Urinary bladder (tissue), 3 donors: ENCODE measurements at regions not wholly inside any gene's neighbourhood (a gene's known extent, or its start where the extent isn't known, plus 50 kb on each side); places are given as distances from the start of the nearest gene placed in this dataset.
A peak's percentile ranks its signal among the peaks of the same experiment; 100 is the strongest.

Experiments used
- DNase-seq: peaks from one replicate; pipeline ENCODE4 v3.0.0-alpha.2; 2015; ENCODE audit errors: extremely low spot score
- H3K27ac ChIP-seq: one replicate; pipeline ENCODE4 v1.5.1; 2013; ENCODE audit warnings: low read depth, mild to moderate bottlenecking, moderate library complexity
- H3K36me3 ChIP-seq: one replicate; pipeline ENCODE4 v1.6.1; 2013; ENCODE audit warnings: mild to moderate bottlenecking, moderate library complexity; ENCODE audit not compliant: insufficient read depth
- H3K4me1 ChIP-seq: one replicate; pipeline ENCODE4 v1.6.1; 2013; ENCODE audit warnings: mild to moderate bottlenecking, moderate library complexity; ENCODE audit not compliant: insufficient read depth
- H3K4me3 ChIP-seq: one replicate; pipeline ENCODE4 v1.5.1; 2013; ENCODE audit warnings: low read depth, low read length
- WGBS: extraction: QIAGEN DNeasy Blood & Tissue Kit; methylation state at CpG from one replicate; pipeline ENCODE4 v1.1.7; 2013; 5-methylcytosine and 5-hydroxymethylcytosine counted together
- donor health status: healthy with polysubstance abuse.
- donor health status: healthy.

DNA sequence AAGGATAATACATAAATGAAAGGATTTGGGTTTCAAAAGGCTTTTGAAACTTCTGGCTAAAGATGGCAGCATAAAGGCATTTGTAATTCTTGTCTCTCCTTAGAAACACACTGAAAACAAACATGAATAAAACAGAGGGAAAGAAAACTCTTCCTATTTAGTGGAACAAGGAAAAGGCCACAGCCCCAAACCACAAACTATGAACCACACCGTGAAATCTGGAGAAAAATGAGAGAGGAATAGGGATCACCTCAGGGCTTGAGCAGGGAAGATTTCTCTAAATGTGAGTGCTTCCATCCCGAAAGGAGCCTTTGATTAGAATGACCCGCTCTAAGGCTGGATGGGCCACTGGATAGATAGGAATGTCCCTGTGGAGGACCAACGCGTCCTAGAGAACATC, 119.6 kb downstream of the SEC61B start:
- no peak overlapping the region for H3K4me3 ChIP-seq
- no peaks in the 10 kb centered on the region for H3K4me1 ChIP-seq
- DNase-seq: no peak
- H3K27ac ChIP-seq: no peak overlapping the region
- 91% methylated on average over 5 of the region's 5 CpGs for WGBS
- H3K36me3 ChIP-seq: no peaks in the 10 kb centered on the region

DNA sequence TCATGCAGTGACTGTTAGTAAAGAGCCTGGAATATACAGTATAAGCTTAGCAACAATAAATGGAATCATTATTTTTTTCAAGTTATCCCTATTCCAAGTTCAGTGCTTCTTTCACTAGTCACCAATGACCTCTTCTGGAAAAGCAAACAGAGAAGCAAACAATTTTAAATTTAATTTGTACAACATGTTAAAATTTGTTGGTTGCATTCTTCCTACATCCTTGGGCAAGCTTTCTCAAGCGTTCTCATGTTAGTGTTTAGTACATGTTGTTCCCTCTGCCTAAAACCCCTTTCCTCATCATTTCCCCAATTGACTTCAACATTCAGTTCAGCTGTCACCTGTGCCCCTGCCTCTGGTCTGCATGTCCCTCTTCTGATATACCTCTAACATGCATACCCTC, 123.4 kb downstream of the SEC61B start:
- DNase-seq: no peak
- H3K27ac ChIP-seq: no peak overlapping the region
- 77% methylated on average over 1 of the region's 1 CpG for WGBS
- H3K4me3 ChIP-seq: no peak overlapping the region
- H3K36me3 ChIP-seq: no peaks in the 10 kb centered on the region
- no peaks in the 10 kb centered on the region for H3K4me1 ChIP-seq

- Histone ChIP-seq H3K4me1 (no peaks in the 10 kb centered on the region), H3K27ac (no peak overlapping the region), H3K36me3 (no peaks in the 10 kb centered on the region), H3K4me3 (no peak overlapping the region)
- DNase-seq: no peak
These were observed 123.9 kb downstream of the SEC61B start for GRCh38 chr9:99345942-99346341.

GRCh38 chr9:99347568-99347967, 125.5 kb downstream of the SEC61B start:
- H3K36me3 ChIP-seq: no peaks in the 10 kb centered on the region
- H3K27ac ChIP-seq: no peak overlapping the region
- no peak for DNase-seq
- WGBS: 50% methylated on average over 4 of the region's 4 CpGs
- H3K4me3 ChIP-seq: no peak overlapping the region
- H3K4me1 ChIP-seq: no peaks in the 10 kb centered on the region

DNA sequence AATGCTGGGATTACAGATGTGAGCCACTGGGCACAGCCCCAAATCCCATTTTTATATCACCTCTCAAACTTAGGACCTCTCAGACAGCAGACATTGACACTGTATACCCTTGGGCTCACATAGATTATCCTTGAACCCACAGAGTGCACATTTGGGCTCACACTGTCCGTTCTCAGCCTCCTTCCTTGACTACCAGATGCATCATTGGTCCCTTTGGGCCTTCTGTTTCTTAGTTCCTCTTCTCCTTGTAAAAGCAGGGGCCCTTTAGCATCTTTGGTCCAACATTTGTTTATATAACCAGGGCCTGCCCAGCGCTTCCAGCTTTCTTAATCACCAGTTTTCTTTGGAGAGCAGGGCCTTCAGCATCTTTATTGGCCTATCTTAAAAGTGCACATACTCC, 126.2 kb downstream of the SEC61B start:
- H3K27ac ChIP-seq: no peak overlapping the region
- no peak overlapping the region for H3K4me3 ChIP-seq
- DNase-seq: no peak
- no peaks in the 10 kb centered on the region for H3K4me1 ChIP-seq
- no peaks in the 10 kb centered on the region for H3K36me3 ChIP-seq
- 75% methylated on average over 2 of the region's 2 CpGs for WGBS

- no peaks in the 10 kb centered on the region for H3K36me3 ChIP-seq
- no peak for DNase-seq
- H3K4me3 ChIP-seq: no peak overlapping the region
- H3K27ac ChIP-seq: no peak overlapping the region
- H3K4me1 ChIP-seq: no peaks in the 10 kb centered on the region
- WGBS: 86% methylated on average over 2 of the region's 2 CpGs
These were observed 127.8 kb downstream of the SEC61B start for GRCh38 chr9:99349870-99350269.

GRCh38 chr9:99350461-99350860, 128.4 kb downstream of the SEC61B start:
- H3K4me1 ChIP-seq: no peaks in the 10 kb centered on the region
- no peak overlapping the region for H3K4me3 ChIP-seq
- H3K27ac ChIP-seq: no peak overlapping the region
- WGBS: 63% methylated on average over 1 of the region's 1 CpG
- no peaks in the 10 kb centered on the region for H3K36me3 ChIP-seq
- DNase-seq: no peak

- WGBS: 94% methylated on average over 7 of the region's 7 CpGs
- Histone ChIP-seq H3K4me3 (no peak overlapping the region), H3K27ac (no peak overlapping the region), H3K36me3 (no peaks in the 10 kb centered on the region), H3K4me1 (no peaks in the 10 kb centered on the region)
- no peak for DNase-seq
These were observed 129.6 kb downstream of the SEC61B start for GRCh38 chr9:99351647-99352046.

DNA sequence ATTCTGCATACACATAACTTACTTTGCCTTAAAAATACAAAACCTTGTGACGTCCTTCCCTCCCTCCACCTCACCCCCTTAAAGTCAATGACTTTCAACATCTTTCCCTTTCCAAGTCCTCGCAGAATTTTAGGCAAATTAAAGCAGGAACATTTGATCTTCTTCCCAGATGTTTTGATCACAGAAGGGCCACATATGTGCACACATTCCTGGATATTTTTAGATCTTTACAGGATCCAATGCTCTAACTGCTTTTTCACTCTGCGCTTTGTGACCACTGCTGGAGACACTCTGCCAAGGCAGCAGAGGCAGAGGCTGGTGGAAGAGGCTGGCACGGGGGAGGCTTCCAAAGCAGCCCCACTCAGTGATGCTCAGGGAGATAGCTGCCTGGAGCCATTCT, 130.7 kb downstream of the SEC61B start:
- H3K4me3 ChIP-seq: no peak overlapping the region
- DNase-seq: no peak
- no peaks in the 10 kb centered on the region for H3K36me3 ChIP-seq
- H3K4me1 ChIP-seq: no peaks in the 10 kb centered on the region
- H3K27ac ChIP-seq: peak overlapping the region; percentile 24
- WGBS: 41% methylated on average over 4 of the region's 4 CpGs

DNA sequence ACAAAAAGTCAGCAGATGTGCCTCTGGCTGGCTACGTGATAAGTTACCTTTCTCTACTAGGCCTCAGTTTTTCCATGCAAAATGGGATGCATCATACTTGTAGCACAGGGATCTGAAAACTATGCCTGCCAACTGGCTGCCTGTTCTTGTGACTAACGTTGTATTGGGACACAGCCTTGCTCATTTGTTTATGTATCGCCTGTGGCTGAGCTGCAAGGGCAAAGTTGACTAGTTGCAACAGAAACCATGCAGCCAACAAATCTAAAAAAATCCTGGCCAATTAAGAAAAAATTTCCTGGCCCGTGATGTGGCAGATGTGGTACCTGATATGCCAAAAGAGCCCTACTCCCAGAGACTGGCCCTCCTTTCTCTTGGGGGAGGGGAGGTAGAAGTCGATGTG, 131.3 kb downstream of the SEC61B start:
- DNase-seq: no peak
- no peaks in the 10 kb centered on the region for H3K36me3 ChIP-seq
- 67% methylated on average over 5 of the region's 5 CpGs for WGBS
- H3K27ac ChIP-seq: no peak overlapping the region
- no peak overlapping the region for H3K4me3 ChIP-seq
- H3K4me1 ChIP-seq: no peaks in the 10 kb centered on the region

GRCh38 chr9:99354104-99354503, 132.0 kb downstream of the SEC61B start:
- no peak overlapping the region for H3K27ac ChIP-seq
- no peak for DNase-seq
- H3K4me1 ChIP-seq: no peaks in the 10 kb centered on the region
- H3K36me3 ChIP-seq: no peaks in the 10 kb centered on the region
- no peak overlapping the region for H3K4me3 ChIP-seq
- 90% methylated on average over 1 of the region's 1 CpG for WGBS

GRCh38 chr9:99356512-99356971, 134.5 kb downstream of the SEC61B start:
- H3K27ac ChIP-seq: no peak overlapping the region

DNA sequence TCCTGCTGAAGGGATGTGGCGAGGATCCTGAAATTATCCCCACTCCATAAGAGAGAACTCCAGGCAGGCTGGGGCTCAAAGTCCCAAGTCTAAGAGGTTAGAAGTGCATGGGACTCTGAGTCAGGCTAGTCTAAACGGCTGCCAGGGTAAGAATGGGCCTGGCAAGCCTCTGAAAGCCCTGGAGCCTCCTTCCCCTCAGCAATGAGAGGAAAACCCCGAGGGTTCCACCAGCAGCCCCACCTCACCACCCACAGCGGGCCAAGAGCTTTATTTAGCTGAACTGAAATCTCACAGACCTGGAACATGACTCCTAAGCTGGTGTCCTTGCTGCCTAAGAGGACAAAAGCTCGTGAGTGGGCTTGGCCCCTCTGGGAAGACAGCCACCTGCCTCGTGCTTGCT, 135.5 kb downstream of the SEC61B start:
- DNase-seq: no peak
- H3K4me3 ChIP-seq: no peak overlapping the region
- no peak overlapping the region for H3K27ac ChIP-seq
- no peaks in the 10 kb centered on the region for H3K4me1 ChIP-seq
- no peaks in the 10 kb centered on the region for H3K36me3 ChIP-seq
- WGBS: 56% methylated on average over 6 of the region's 6 CpGs

More at GRCh38 chr9:99356512-99356971, 134.5 kb downstream of the SEC61B start:
- Histone ChIP-seq H3K36me3 (no peaks in the 10 kb centered on the region), H3K4me1 (no peaks in the 10 kb centered on the region), H3K4me3 (no peak overlapping the region)
- no peak for DNase-seq
- WGBS: 76% methylated on average over 5 of the region's 5 CpGs

DNA sequence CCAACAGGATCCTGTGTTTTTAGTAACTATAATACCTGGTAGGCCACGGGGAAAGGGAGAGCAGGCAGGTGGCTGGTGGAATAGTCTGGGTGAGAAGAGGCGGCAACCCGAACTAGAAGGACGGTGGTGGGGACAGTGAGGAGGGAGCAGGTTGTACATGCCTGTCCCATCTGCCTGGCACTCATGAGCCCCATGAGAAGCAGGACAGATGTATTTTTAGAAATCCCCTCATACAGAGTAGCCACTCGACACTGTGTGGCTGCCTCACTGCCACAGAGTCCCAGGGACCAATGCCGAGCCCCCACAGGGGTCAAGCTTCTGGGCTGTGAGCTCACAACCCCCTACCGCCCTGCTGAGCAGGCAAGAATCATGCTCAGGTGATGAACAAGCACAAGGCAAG, 136.6 kb downstream of the SEC61B start:
- H3K27ac ChIP-seq: no peak overlapping the region
- WGBS: 95% methylated on average over 7 of the region's 7 CpGs

GRCh38 chr9:99359336-99359735, 137.3 kb downstream of the SEC61B start:
- H3K36me3 ChIP-seq: no peaks in the 10 kb centered on the region
- H3K4me3 ChIP-seq: no peak overlapping the region
- WGBS: 43% methylated on average over 10 of the region's 10 CpGs
- H3K4me1 ChIP-seq: no peaks in the 10 kb centered on the region
- no peak overlapping the region for H3K27ac ChIP-seq
- no peak for DNase-seq

More for the DNA sequence above, 136.6 kb downstream of the SEC61B start:
- Histone ChIP-seq H3K4me3 (no peak overlapping the region), H3K36me3 (no peaks in the 10 kb centered on the region), H3K4me1 (no peaks in the 10 kb centered on the region)
- DNase-seq: no peak
